PC-9 (cell line): ENCODE measurements at regions not wholly inside any gene's neighbourhood (a gene's known extent, or its start where the extent isn't known, plus 50 kb on each side); places are given as distances from the start of the nearest gene placed in this dataset.

ENCODE experiments used
- CTCF ChIP-seq: fragments of 200-600 bp; sonication (generic); conservative IDR thresholded peaks from 2 replicates; pipeline ENCODE4 v1.6.1; 2017; ENCODE audit warnings: mixed run types, antibody characterized with exemption, mild to moderate bottlenecking, moderate library complexity
- EZH2 ChIP-seq: fragments of 200-600 bp; sonication (generic); IDR thresholded peaks from 2 replicates; pipeline ENCODE4 v1.8.0; 2017; ENCODE audit warnings: antibody characterized with exemption, low read depth

GRCh38 chr4:8736090-8736825 is 135.4 kb downstream of the HMX1 start:
- TF ChIP-seq CTCF, result no peak
- TF ChIP-seq EZH2, result no peak
